NCI-H524 (cell line): ENCODE measurements at regions not wholly inside any gene's neighbourhood (a gene's known extent, or its start where the extent isn't known, plus 50 kb on each side); places are given as distances from the start of the nearest gene placed in this dataset.
"Not testable (repeated sequence)": the region's sequence is repeated elsewhere in the genome, so short reads cannot be mapped to it uniquely, and the experiment has no call there.

Experiments used
- DNase-seq, 2 experiments: peaks; one replicate each; lab custom pipeline; 2025; lab: John Stamatoyannopoulos, UW

DNA sequence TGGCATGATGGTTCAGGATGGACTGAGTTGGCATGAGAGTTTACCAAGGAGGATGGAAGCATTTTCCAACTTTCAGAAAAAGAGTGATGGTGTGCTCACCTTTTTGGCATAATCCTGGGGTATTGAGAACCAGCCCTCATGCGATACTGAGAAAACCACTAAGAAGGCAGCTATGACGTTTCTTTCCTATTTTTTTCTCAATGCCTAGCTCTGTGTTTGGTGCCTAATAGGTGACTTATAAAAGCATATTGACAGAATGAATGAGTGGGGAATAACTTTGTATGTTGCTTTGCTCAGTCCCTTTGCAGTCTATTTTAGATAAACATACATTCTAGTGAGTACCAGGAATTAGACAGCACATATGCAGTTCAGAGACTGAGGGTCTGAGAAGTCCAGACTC lies 816.3 kb downstream of the DHX35 start:
- no peak for DNase-seq

DNA sequence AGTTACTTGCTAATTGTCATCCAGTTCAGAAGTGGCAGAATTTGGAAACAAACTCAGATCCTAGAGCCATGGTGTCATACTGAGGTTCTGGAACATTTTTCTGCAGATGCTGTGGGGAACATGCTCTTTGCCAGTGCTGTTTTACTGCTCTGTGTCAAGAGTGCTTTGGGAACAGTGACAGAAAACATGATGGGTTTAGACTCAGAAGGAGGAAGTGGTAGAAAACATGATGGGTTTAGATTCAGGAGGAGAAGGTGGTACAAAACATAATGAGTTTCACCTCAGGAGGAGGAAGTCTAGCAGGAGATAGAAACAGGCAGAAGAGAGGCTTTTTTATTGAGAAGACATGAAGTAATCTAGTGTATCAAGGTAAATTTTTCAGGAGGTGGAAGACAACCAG lies 815.5 kb downstream of the DHX35 start:
- DNase-seq = no peak

DNA sequence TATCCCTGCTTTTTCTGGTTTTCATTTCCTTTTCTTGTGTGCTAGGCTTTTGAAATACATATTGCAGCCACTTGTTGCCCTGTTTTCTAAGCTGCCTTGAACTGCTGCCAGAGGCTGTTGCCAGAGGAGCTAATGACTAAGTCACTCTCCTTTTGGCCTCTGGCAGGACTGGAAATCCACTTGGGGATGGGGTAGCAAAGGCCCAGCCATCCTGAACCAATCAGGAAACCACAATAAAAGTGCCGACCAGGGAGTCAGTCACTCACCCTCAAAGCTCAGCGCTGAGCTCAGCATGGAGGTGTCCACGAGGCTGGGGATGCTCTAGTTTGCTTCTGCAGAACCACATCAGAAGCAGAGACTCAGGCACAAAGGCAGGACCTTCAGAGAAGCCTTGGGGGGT lies 813.0 kb downstream of the DHX35 start:
- no peak for DNase-seq

DNA sequence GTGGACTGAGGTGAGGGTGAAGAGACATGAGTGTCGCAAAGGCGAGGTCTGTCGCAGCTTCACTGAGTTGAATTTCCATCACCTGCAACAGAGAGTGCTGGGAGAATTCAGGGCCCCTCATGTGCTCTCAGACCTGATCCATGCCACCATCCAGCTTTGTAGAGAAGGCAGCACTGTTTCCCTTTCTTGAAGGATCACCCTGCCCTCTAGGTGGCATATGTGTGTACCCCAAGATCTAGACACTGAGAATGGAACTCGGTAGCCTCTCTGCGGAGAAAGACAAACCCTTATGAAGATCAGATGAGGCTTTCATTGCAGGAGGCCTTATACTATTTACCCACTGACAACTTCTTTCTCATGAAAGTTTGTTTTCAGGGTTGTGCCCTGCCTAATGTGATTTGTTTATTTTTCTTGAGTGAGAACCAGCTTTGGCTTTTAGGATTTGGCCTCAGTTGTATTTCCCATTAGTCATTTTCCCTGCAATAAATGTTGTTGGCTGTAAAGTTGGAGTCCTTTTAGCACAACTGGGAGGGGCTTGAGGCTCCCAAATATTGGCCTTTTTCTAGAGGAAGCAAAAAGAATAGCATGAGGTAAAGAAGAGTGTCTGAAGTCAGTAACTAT lies 811.3 kb downstream of the DHX35 start:
- no peak for DNase-seq

DNA sequence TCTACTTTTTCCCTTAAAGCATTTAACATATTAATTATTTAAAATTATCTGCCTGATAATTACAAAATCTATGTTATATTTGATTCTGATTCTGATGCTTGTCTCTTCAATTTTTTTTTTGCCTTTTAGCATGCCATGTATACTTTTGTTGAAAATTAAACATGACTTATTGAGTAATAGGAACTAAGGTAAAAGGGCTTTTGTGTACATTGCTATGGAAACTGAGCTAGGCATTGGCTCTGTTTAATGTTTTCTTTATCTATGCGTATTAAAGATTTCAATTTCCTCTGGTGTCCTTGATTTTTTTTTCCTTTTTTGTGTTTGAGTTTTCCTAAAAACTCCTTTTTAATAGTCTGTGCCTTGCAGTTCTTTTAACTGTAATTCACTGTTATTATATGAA lies 805.2 kb downstream of the DHX35 start:
- DNase-seq = no peak

DNA sequence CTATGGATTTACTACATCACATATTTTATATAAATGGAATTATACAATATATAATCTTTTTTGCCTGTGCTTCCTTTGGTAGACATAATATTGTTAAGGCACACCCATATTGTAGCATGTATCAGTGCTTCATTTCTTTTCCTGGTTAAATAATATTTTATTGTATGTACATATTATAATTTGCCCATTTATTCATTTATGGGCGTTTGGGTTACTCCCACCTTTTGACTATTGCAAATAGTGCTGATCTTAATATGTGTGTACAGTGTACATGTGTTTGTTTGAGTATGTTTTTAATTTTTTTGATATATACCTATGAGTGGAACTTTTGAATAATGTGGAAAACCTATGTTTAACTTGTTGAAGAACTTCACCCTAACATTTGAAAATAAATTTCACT lies 804.2 kb downstream of the DHX35 start:
- DNase-seq = no peak

DNA sequence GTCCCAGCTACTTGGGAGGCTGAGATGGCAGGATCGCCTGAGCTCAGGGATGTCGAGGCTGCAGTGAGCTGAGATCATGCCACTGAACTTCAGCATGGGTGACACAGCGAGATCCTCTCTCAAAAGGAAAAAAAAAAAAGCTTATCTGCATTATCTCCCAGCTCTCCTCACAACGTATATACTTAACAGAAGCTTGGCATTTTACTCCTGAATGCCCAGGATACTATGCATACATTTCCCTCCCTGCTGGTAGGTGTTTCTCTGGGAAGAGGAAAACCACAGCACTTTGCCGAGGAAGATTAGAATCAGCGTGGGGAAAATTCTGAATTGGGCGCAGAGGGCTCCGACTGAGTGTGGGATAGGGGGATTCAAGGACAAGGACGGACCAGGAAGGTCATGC lies 800.6 kb downstream of the DHX35 start:
- no peak for DNase-seq

DNA sequence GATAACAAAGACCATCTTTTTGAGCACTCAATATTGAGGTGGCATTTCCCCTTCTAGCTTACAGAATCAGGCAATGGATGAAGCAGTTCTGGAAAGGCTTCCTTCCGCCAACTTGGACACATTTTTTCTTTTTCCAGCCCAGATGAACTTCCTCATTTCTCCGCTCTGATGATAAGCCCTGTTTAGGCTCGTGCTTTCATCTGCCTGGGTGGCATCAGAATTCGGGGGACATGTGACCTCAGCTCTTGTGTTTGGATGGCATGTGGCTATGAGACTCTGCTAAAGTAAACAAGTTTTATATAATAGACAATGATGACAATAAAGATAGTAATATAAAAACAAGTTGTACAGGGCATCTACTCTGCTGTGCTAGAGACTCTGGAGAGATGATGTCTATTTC lies 796.7 kb downstream of the DHX35 start:
- no peak for DNase-seq

DNA sequence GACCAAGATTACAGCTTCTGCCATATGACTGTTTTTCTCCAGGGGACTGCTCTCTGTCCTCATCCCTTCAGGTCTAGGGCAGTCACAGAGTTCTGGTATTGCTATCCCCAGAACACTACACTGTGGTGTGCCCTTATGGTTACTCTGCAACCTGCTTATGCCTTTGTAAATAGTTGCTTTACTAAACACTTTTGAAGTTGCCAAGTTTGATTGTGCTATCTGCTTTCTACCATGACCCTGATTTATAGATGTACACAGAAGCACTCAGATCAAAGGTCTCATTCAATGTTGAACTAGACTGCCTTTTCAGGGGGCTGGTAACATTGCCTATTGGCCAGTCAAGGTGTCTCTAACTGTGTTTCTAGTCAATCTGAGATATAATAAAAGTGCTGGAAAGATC lies 794.7 kb downstream of the DHX35 start:
- no peak for DNase-seq

DNA sequence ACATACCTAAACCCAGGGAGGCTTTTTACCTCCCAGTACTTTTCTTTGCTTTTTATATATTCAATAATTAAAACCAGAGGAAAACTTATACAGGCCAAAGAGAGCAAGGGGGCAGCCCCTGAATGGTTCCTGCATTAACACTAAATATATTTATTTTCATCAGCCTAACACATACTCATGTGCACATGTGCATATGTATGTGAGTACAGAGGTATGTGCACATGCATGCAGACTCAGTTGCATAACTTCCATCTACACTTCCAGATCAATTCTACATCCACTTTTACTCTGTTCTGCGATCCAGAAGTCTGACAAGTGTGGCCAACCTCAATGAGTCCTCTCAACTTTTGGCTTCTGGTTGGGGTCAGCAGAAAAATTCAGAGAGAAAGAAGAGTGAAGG lies 794.2 kb downstream of the DHX35 start:
- DNase-seq = no peak

DNA sequence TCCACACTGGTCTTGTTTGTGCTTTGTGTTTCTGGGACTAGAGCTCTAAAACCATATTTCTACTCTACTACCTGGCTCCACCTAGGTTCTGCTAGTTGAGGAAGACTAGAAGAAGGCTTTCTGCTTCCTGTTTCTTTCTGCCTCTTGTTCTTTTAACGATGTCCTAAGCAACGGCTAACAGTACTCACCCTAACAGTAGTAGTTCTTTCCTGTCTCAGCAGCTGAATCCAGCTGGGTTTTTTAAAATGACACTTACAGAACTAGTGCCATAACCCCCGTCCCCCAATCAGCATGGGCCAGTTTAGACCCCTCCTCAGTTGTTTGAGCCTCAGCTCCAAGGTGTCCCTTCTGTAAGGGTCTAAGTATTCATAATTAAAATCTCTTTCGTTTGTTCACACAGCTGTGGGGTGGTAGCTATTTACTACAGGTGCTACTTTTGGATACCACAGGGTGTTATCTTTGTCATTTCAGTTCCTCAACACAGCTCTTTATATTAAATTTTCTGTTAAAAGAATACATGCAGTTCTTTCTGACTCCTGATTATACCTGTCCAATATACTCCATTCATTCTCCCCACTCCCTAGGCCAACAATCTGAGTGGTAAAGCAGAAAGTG lies 790.2 kb downstream of the DHX35 start:
- DNase-seq = no peak

DNA sequence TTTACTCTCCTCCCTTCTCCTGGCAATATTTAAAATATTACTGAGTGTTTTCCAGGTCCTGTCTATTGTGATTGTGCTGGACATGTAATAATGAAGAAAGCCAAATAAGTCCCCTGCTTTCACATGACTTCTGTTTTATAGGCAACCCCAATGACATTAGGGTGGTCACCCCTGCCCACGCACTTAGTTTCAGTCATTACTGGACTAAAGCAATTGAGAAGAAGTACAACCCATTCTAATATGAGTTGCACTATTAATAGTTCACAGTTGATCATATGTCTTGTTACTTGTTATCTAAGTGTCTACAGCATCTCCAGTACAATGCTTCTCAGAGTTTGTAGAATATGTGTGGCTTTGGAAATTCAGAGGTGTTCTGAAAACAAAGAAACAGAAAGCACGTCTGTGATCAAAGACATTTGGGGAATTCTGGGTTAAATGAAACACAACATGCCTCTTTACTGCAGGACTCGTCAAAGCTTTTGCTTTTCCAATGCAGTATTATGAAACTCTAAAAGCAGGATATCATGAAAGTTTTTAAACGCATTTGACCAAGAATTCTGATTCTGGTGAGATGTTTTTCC lies 789.5 kb downstream of the DHX35 start:
- DNase-seq = no peak

DNA sequence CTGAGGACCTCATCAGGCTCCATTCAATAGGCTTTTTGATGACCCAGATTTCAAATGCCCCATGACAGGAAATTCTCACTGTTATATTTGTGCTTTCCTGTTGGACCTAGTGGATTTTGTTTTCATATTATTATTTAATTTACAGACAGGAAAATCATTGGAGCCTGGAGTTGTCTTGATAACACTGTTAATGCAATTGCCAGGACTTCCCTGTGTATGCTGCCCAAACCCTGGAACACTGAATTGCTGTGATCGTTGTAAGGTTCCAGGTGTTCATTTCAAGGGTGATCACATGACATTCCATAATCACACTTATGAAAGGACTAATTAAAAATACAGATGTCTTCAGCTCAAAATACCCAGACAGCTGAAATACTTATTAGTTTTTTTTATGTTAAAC lies 783.2 kb downstream of the DHX35 start:
- peak in 1 of 2 experiments; percentile 6 for DNase-seq

DNA sequence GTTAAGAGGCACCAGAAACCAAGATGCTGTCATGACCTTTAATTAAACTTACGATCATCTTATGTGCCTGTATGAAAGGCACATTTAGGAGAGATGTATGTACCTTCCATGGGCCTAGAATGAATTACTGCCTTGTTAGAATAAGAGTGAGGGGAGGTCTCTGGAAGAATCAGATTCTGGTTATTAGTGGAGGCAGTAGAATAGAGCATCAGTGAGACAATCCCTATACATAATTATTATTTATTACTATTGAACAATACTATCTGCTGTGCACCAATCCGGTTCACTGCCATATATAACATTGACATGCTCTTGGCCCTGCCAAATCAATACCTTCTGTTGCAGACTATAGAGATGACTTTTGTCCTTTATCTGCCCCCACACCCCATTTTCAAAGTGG lies 776.5 kb downstream of the DHX35 start:
- no peak for DNase-seq

DNA sequence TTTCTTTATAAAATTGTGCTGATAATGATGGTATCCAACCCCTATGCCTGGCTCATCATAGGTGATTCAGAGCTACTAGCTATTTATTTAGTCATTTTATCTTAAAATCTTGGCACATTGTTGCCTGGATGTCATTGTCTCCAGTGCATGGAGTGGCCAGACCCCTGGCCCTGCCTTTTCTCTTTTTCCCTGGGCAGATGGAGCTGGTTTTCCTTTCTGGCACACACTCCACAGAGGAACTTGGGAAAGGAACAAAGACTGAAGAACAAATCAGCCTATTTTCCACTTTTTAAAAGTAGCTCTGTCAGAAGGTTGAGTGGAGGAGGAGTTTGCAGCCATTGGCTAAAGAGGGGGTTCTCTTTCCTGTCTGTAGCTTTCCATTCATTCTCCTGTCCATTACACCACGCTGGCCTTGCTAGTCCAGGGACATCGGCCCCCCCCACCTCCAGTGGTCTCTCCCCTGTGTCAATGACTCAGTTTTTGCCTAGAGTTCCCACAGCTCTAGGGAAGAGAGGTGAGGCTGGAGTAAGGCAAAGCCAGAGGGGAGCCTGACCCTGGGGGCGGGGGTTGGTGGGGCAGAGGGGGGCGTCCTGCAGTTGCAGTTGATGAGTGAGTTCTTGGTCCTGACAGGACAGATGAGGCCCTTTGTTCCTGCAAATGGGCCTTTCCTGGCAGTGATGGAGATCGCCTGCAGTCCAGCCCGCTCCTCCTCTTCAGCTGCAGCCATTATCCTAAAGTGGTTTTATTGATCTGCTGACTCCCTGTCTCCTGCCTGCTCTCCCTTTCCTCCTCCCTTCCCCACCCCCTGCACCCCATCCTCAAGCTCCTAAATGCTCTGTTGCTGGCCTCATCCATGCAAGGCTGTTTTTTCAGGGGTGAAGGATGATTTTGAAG lies 774.5 kb downstream of the DHX35 start:
- no peak for DNase-seq

DNA sequence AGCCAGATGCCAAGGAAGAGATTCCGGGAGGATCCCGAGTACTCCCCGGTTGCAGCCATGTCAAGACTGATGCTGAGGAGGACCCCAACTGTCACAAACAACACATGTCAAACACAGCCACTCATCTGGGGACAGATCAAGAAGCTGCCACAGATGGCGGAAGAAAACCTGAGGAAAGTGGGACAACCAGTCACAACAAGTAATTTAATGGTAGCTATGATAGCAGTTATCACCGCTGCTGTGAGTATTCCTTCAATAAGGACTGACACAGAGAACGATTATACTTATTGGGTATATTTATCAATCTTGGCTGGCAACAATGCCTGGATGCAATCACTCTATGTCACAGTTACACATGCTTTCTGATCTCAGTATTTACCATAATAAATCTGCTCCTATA lies 763.4 kb downstream of the DHX35 start:
- not testable (repeated sequence) for DNase-seq

DNA sequence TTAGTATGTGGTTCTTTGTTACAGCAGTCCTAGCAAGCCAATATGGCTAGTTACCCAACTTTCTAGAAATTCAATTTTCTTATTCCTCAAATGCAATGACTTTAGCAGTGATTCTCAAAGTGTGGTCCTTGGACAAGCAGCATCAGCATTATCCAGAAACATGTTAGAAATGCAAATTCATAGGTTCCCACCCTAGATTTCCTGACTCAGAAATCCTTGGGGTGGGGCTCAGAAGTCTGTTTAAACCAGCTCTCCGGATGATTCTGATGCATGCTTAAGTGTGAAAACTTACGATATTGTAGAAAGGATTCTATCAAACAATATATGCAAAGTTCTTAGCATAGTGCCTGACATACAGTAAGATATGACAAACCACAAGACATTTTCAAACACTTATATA lies 757.1 kb downstream of the DHX35 start:
- DNase-seq = no peak

DNA sequence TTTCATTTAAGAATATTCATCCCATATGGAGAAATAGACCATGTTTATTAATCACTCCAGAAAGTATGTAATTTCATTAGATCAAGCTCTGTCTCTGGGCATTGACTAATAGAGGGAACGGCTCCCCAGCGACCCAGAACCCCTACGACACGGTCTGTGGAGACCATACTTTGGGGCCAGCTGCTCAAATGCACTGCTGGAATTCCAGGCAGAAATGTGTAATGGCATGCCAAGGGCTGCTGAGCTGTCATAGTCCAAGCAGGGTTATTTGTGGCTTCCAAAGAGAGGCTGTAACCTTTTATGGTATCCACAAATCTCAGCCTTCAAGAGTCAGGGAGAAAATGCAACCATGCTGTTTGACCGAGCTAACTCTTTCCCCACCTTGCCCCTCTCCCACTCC lies 755.8 kb downstream of the DHX35 start:
- DNase-seq = no peak

DNA sequence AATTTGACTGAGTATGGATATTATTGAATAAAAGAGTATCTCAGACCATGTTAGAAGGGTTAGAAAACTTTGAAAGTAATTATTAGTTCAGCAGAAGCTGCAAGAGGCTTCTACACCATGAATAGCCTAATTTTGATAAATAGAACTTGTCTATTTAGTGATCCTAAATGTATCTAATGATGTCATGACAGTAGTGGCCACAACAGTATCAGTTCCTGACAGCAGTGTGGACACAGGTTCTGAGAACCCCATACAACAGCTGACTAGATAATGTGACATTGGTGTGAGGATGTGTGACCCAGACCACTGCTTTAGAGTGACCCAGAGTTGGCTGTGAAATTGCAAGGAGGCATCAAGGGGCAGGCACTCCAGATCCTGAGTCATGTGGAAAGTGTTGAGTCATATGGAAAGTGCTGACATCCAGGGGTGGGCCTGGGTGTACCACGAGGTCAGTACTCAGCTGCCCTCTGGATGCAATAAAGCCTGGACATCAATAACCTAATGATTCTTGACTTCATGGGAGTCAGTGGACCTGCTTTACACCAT lies 754.7 kb downstream of the DHX35 start:
- no peak for DNase-seq

DNA sequence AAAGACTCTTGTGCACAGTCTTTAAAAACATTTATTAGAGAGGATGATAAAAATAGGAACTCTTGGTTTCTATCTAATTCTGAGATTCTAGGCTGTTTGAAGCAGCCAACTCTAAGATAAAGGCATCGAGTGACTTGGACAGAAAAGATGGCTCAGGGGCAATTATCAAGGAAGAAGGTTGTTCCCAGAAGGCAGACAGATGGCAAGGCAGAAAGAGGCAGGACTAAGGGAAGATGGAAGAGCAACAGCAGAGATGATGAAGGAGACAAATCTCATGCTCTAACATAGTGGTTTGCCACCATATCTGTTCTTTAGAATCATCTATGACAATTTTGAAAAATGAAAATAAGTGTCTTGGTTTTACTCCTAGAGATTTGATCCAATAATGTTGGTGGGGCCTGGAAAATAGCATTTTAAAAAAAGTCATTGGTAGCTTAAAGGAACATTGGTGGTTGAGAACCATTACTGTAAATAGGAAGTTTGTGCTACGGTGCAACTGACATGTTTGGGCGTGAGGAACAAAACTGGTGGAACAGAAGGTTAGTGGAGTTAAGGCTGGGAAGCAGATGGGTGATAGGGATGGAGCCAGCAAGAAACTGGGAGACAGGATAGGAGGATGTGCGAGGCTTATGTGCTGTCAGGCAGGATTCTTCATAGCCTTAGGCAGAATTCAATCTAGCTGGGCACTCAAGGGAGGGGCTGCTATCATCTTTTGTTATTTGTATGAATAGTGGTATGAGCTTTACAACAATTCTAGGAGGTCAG lies 751.1 kb downstream of the DHX35 start:
- DNase-seq = no peak

DNA sequence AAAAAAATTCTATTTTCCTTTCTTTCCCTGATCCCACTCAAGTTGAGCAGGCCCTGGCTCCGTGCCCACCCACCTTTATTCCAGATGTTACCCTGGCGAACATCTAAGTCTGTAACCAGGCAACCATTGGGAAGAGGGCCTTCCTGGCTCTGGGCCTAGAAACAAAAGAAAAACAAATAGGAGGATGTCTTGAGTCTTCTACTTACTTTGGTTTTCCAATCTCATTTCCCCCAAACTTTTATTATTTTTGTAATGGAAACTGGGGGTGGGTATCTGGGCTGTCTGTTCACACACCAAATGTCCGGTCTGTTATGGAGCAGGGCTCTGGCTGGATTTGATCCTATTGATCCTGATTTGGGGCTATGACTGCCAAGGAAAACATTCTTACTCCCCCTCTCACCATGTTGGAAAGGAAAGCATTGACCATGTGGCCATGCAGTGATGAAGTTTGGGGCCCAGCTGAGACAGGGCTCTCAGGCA lies 744.1 kb downstream of the DHX35 start:
- DNase-seq = peak; percentile 31 to 66

DNA sequence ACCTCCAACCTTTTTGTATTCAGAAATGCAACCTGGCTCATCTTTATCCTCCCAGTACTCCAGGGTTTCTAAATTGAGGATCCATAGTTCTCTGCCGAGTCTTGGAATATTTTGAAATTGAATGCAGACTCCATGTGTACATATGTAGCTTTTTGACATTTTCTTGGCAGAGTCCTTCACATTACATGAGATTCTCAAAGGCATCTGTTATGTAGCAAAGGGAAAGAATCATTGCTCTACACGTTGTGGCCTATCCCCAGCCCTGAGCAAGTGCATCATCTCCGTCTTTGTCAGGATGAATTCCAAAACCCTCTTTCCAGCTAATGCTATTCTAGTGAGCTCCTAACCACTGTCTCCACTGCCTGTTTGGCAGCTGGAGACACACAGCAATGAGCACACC lies 742.9 kb downstream of the DHX35 start:
- DNase-seq = no peak
